ENCODE measurements at regions not wholly inside any gene's neighbourhood (a gene's known extent, or its start where the extent isn't known, plus 50 kb on each side); places are given as distances from the start of the nearest gene placed in this dataset.

DNA sequence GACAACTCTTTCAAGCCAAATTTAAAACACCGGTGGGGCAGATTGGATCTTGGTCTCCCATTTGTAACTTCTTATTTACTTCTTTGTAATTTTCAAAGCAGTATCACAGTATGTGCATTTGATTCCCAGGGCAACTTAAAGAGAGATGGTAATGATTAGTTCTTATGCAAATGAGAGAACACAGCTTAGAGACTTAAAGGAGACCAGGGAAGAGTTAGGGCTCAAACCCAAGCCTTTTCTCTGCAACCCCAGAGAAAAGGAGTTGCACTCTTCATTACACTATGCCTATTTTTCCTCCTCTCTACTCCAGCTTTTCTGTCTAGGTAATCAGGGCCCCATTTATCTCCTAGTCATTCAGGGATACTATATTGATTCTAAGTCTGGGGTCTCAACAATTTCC is 237.8 kb upstream of the NMUR2 start:
- H4K20me1 ChIP-seq (ENCODE audit: low read length): no peaks in the 10 kb centered on the region
- no peaks in the 10 kb centered on the region for H3K79me2 ChIP-seq (ENCODE audit: low read length)
- H3K9me3 ChIP-seq (ENCODE audit: low read length): no peaks in the 10 kb centered on the region
- DNase-seq: no peak
- H3K27me3 ChIP-seq (ENCODE audit: low read length): no peaks in the 10 kb centered on the region
- no peak overlapping the region for H3K27ac ChIP-seq (ENCODE audit: low read length)
- H3K4me2 ChIP-seq (ENCODE audit: low read length): no peak overlapping the region
- TF ChIP-seq, protein P1, sequence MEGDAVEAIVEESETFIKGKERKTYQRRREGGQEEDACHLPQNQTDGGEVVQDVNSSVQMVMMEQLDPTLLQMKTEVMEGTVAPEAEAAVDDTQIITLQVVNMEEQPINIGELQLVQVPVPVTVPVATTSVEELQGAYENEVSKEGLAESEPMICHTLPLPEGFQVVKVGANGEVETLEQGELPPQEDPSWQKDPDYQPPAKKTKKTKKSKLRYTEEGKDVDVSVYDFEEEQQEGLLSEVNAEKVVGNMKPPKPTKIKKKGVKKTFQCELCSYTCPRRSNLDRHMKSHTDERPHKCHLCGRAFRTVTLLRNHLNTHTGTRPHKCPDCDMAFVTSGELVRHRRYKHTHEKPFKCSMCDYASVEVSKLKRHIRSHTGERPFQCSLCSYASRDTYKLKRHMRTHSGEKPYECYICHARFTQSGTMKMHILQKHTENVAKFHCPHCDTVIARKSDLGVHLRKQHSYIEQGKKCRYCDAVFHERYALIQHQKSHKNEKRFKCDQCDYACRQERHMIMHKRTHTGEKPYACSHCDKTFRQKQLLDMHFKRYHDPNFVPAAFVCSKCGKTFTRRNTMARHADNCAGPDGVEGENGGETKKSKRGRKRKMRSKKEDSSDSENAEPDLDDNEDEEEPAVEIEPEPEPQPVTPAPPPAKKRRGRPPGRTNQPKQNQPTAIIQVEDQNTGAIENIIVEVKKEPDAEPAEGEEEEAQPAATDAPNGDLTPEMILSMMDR (conservative IDR thresholded peaks at IDR 0.05; ENCODE audit: low read depth, low read length): no peak
- no peak for TF ChIP-seq EZH2phosphoT487 (IDR thresholded peaks at IDR 0.05; ENCODE audit: borderline replicate concordance, low read length)
- no peak for TF ChIP-seq EZH2 (IDR thresholded peaks at IDR 0.05; ENCODE audit: low read length, unreplicated experiment)
- no peak overlapping the region for H3K4me3 ChIP-seq (ENCODE audit: low read length)
- BruUV-seq (replicated peaks): no TSS peak
- H3K4me1 ChIP-seq (ENCODE audit: insufficient read depth, low read length): no peaks in the 10 kb centered on the region
- ChIA-PET POLR2A (ENCODE audit: unreplicated experiment) (no interaction called here), CTCF (no interaction called here)
- ATAC-seq: no peak
- H3K9me2 ChIP-seq (replicated peaks; ENCODE audit: low read length): no peaks in the 10 kb centered on the region
- H3K9ac ChIP-seq (ENCODE audit: low read length): no peak overlapping the region
- no peaks in the 10 kb centered on the region for H3K36me3 ChIP-seq (ENCODE audit: low read depth, low read length)
- no peaks in the 10 kb centered on the region for H3F3A ChIP-seq (ENCODE audit: low read length, unreplicated experiment)
- intact Hi-C loops (cut with micrococcal nuclease): no loop called here
- no peak overlapping the region for H2AFZ ChIP-seq (ENCODE audit: low read length)

DNA sequence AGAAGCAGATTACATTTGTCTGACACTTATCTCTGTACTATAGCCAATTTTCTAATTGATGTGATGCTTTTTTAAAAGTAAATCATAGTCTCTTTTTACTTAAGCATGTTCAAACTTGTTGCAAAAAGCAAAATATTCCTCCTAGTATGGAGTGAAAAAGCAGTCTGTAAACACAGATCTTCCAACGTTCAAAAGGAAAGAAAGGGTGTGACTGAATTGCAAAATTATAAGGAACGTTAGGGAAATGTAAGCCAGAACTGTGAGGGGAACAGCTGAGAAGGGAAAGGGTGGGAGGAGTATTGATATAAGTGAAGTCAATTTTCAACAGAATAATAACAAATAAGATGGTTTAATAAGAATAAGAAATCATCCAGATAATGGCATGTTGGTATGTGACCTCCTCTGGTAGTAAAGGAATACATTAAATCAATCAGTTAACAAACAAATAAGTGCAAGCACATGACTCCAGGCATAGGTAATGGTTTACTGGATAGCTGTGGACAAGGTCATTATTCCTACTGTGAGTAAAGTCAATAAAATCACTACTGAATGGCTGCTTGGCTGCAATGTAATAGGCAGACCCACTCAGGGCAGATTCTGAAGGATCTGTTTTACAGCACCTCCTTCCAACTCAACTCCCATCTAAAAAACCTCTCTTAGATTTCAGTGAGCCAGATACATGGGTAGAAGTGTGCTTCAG is 239.1 kb upstream of the NMUR2 start:
- Histone ChIP-seq H3K4me2 (ENCODE audit: low read length) (no peak overlapping the region), H3K9me3 (ENCODE audit: low read length) (no peaks in the 10 kb centered on the region), H3K79me2 (ENCODE audit: low read length) (no peaks in the 10 kb centered on the region), H3K9me2 (replicated peaks; ENCODE audit: low read length) (no peaks in the 10 kb centered on the region), H2AFZ (ENCODE audit: low read length) (no peak overlapping the region), H3K9ac (ENCODE audit: low read length) (no peak overlapping the region), H3K27ac (ENCODE audit: low read length) (no peak overlapping the region), H3K36me3 (ENCODE audit: low read depth, low read length) (no peaks in the 10 kb centered on the region), H3F3A (ENCODE audit: low read length, unreplicated experiment) (no peaks in the 10 kb centered on the region), H3K4me3 (ENCODE audit: low read length) (no peak overlapping the region), H4K20me1 (ENCODE audit: low read length) (no peaks in the 10 kb centered on the region), H3K27me3 (ENCODE audit: low read length) (no peaks in the 10 kb centered on the region), H3K4me1 (ENCODE audit: insufficient read depth, low read length) (no peaks in the 10 kb centered on the region)
- TF ChIP-seq, protein P1 (conservative IDR thresholded peaks at IDR 0.05; ENCODE audit: low read depth, low read length): no peak
- TF ChIP-seq EZH2 (IDR thresholded peaks at IDR 0.05; ENCODE audit: low read length, unreplicated experiment): no peak
- no peak for TF ChIP-seq EZH2phosphoT487 (IDR thresholded peaks at IDR 0.05; ENCODE audit: borderline replicate concordance, low read length)
- intact Hi-C loops (cut with micrococcal nuclease): no loop called here
- no TSS peak for BruUV-seq (replicated peaks)
- ATAC-seq: no peak
- DNase-seq: no peak
- POLR2A ChIA-PET (ENCODE audit: unreplicated experiment): no interaction called here
- CTCF ChIA-PET: no interaction called here

DNA sequence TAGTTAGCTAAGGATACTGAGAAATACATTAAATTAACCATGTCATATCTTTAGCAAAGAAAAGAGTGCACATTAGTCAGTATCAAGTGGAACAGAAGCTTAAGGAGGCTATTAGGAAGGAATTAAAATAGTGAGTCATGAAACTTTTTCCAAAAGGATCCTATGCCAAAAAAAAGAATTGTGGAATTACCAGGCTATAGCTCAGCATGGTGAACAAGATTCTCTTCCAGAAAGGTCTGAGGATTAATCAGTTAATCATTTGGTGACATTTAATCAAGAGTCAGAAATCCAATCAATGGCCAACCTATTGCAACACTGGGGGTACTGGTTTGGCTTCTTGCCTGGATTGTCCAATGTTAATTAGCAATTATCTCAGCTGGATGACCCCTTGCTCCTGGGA is 244.5 kb upstream of the NMUR2 start:
- TF ChIP-seq EZH2 (IDR thresholded peaks at IDR 0.05; ENCODE audit: low read length, unreplicated experiment) (no peak), EZH2phosphoT487 (IDR thresholded peaks at IDR 0.05; ENCODE audit: borderline replicate concordance, low read length) (no peak)
- TF ChIP-seq, protein P1 (conservative IDR thresholded peaks at IDR 0.05; ENCODE audit: low read depth, low read length): no peak
- Histone ChIP-seq H3K27me3 (ENCODE audit: low read length) (no peaks in the 10 kb centered on the region), H3K4me1 (ENCODE audit: insufficient read depth, low read length) (no peaks in the 10 kb centered on the region), H3K36me3 (ENCODE audit: low read depth, low read length) (no peaks in the 10 kb centered on the region), H2AFZ (ENCODE audit: low read length) (no peak overlapping the region), H3K9ac (ENCODE audit: low read length) (no peak overlapping the region), H3K9me3 (ENCODE audit: low read length) (0 out of 2 replicates have a peak, but pooled peaks cover 4% of the 10 kb centered on the region), H3K27ac (ENCODE audit: low read length) (no peak overlapping the region), H3K4me3 (ENCODE audit: low read length) (no peak overlapping the region), H4K20me1 (ENCODE audit: low read length) (no peaks in the 10 kb centered on the region), H3K4me2 (ENCODE audit: low read length) (no peak overlapping the region), H3F3A (ENCODE audit: low read length, unreplicated experiment) (no peaks in the 10 kb centered on the region), H3K79me2 (ENCODE audit: low read length) (no peaks in the 10 kb centered on the region), H3K9me2 (replicated peaks; ENCODE audit: low read length) (no peaks in the 10 kb centered on the region)
- no TSS peak for BruUV-seq (replicated peaks)
- intact Hi-C loops (cut with micrococcal nuclease): no loop called here
- no peak for DNase-seq
- ChIA-PET CTCF (no interaction called here), POLR2A (ENCODE audit: unreplicated experiment) (no interaction called here)
- no peak for ATAC-seq
